Vagina (tissue), 2 donors: ENCODE measurements at regions not wholly inside any gene's neighbourhood (a gene's known extent, or its start where the extent isn't known, plus 50 kb on each side); places are given as distances from the start of the nearest gene placed in this dataset.
"Not testable (repeated sequence)": the region's sequence is repeated elsewhere in the genome, so short reads cannot be mapped to it uniquely, and the experiment has no call there.

Source experiments
- DNase-seq, 2 donors: peaks; one replicate each; pipeline ENCODE4 v3.0.0-alpha.2; 2017; ENCODE audit errors: extremely low spot score in 2 of 2
- H3K27ac ChIP-seq: fragments of 200-600 bp; sonication (generic); one replicate; pipeline ENCODE4 v1.5.1; 2019
- H3K27me3 ChIP-seq: fragments of 200-600 bp; sonication (generic); one replicate; pipeline ENCODE4 v1.5.1; 2019
- H3K36me3 ChIP-seq, 2 donors: fragments of 200-600 bp; sonication (generic); one replicate each; pipeline ENCODE4 v1.5.1; 2017 to 2019
- H3K4me1 ChIP-seq: fragments of 200-600 bp; sonication (generic); one replicate; pipeline ENCODE4 v1.5.1; 2019
- H3K4me3 ChIP-seq, 2 donors: fragments of 200-600 bp; sonication (generic); 1 replicate in 1 of 2; 2 replicates in 1 of 2; pipeline ENCODE4 v1.5.1; 2016 to 2019
- H3K9me3 ChIP-seq: fragments of 200-600 bp; sonication (generic); one replicate; pipeline ENCODE4 v1.5.1; 2019
- POLR2A ChIP-seq, 2 donors: fragments of 450-650 bp; IDR thresholded peaks; one replicate each; pipeline ENCODE4 v1.6.1; 2017; ENCODE audit warnings: antibody characterized with exemption in 2 of 2, mild to moderate bottlenecking in 2 of 2, moderate library complexity in 2 of 2
- POLR2AphosphoS5 ChIP-seq, 2 donors: sonication (generic); formaldehyde crosslinking; IDR thresholded peaks; one replicate each; pipeline ENCODE4 v1.9.0; 2017; ENCODE audit warnings: antibody characterized with exemption in 2 of 2, mild to moderate bottlenecking in 2 of 2, low read depth in 1 of 2; ENCODE audit not compliant: insufficient read depth in 1 of 2
- intact Hi-C: fragments of 100-400 bp; cut with DNase I; formaldehyde crosslinking; loops from one replicate; pipeline ENCODE4 v1.15.1; 2023
- TF ChIP-seq, protein P1 (sequence below), 3 experiments: fragments of 450-650 bp in 2 of 3; fragments of 200-600 bp in 1 of 3; sonication (generic) in 1 of 3; IDR thresholded peaks; one replicate each; pipeline ENCODE4 v1.5.1; 2017 to 2019; ENCODE audit warnings: antibody characterized with exemption in 3 of 3, mild to moderate bottlenecking in 2 of 3, moderate library complexity in 2 of 3

DNA sequence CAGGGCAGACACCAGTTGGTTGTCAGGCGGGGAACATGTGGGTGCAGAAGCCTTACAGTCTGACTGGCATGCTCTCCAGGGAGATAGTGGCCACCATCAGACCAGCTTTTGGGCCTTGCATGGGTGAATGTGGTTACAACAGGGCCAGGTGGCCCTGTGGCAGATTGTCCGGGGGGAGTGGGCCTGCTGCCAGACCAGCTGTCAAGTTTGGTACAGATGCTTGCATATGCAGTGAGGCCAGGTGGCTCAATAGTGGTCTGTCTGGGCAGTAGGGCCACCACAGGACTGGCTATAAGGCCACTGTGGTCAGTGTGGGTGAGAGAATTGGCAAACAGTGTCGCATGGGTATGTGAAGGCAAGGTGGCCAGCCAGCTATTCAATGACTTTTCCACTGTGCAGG is 148.7 kb downstream of the FAM174A start:
- H3K4me1 ChIP-seq = no peaks in the 10 kb centered on the region
- peaks cover 3% of the 10 kb centered on the region for H3K9me3 ChIP-seq
- TF ChIP-seq POLR2A (IDR thresholded peaks at IDR 0.05) (no peak), POLR2AphosphoS5 (IDR thresholded peaks at IDR 0.05; ENCODE audit: insufficient read depth in 1 of 2, low read depth in 1 of 2) (no peak)
- TF ChIP-seq, protein P1, sequence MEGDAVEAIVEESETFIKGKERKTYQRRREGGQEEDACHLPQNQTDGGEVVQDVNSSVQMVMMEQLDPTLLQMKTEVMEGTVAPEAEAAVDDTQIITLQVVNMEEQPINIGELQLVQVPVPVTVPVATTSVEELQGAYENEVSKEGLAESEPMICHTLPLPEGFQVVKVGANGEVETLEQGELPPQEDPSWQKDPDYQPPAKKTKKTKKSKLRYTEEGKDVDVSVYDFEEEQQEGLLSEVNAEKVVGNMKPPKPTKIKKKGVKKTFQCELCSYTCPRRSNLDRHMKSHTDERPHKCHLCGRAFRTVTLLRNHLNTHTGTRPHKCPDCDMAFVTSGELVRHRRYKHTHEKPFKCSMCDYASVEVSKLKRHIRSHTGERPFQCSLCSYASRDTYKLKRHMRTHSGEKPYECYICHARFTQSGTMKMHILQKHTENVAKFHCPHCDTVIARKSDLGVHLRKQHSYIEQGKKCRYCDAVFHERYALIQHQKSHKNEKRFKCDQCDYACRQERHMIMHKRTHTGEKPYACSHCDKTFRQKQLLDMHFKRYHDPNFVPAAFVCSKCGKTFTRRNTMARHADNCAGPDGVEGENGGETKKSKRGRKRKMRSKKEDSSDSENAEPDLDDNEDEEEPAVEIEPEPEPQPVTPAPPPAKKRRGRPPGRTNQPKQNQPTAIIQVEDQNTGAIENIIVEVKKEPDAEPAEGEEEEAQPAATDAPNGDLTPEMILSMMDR (IDR thresholded peaks at IDR 0.05) = no peak
- no peak for DNase-seq
- no peaks in the 10 kb centered on the region for H3K36me3 ChIP-seq
- H3K4me3 ChIP-seq = no peak overlapping the region
- H3K27ac ChIP-seq = no peak overlapping the region
- no peaks in the 10 kb centered on the region for H3K27me3 ChIP-seq
- intact Hi-C loops = no loop called here

DNA sequence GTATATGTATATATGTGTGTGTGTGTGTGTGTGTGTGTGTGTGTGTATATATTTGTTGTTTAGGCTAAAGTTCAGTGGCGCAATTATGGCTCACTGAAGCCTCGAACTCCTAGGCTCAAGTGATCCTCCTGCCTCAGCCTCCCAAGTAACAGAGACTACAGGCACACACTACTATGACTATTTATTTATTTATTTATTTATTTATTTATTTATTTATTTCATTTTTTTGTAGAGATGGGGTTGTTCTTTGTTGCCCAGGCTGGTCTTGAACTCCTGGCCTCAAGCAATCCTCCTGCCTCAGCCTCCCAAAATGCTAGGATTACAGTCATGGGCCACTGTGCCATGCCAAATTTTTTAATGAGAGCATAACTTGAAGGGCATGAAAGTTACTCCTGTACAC is 149.9 kb downstream of the FAM174A start:
- H3K4me1 ChIP-seq, intact Hi-C loops, H3K4me3 ChIP-seq, H3K9me3 ChIP-seq, H3K27me3 ChIP-seq, DNase-seq, H3K36me3 ChIP-seq, H3K27ac ChIP-seq: not testable (repeated sequence)

DNA sequence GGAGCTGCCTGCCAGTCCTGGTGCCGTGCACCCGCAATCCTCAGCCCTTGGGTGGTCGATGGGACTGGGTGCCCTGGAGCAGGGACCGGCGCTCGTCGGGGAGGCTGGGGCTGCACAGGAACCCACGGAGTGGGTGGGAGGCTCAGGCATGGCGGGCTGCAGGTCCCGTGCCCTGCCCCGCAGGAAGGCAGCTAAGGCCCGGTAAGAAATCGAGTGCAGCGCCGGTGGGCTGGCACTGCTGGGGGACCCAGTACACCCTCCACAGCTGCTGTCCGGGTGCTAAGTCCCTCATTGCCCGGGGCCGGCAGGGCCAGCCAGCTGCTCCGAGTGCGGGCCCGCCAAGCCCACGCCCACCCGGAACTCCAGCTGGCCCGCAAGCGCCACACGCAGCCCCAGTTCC is 153.7 kb downstream of the FAM174A start:
- H3K4me3 ChIP-seq, H3K4me1 ChIP-seq, H3K36me3 ChIP-seq, H3K27me3 ChIP-seq, H3K27ac ChIP-seq, DNase-seq, H3K9me3 ChIP-seq, intact Hi-C loops: not testable (repeated sequence)

DNA sequence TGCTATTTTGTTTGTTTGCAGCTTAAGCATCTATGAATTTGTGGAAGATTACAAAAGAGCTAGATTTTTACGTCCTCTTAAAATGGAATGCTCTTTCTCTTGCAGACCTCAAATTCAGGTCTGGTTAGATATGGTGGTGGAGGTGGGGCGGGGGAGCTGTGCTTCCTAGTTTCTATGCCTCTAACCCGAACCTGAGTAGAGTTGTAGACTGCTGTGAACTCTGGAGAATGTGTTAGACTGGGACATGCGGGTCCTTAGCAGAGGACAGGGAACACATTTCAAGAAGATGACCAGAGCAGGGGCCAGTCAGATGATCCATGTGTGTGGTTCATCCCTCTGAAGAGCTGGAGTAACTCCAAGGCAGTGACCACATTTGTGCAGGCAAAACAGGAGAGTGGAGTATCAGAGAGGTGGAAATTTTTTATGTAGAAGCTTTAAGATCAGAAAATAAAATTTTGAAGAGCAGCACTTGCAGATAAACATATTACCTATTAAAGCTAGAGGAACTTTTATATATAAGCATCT is 154.9 kb downstream of the FAM174A start:
- H3K27me3 ChIP-seq = no peaks in the 10 kb centered on the region
- intact Hi-C loops = no loop called here

DNA sequence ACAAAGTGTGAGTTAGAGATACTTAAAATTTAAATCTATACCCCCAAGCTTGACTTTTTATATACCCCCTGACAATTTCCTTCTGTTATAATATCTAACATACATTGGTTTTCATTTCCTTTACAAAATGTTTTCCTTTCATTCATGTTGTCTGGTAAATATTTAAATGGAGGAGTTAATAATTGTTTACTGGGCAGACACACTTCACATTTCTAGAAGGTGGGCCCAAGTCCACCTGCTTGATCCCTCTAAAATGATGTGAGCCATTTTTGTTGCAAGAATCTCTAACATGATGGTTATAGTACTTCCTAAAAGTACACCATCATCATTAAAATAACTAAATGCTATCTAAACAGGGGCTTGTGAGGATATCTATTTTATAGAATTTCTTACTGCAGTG is 155.9 kb downstream of the FAM174A start:
- no peak for DNase-seq
- no peaks in the 10 kb centered on the region for H3K27me3 ChIP-seq
- TF ChIP-seq POLR2A (IDR thresholded peaks at IDR 0.05) (no peak), POLR2AphosphoS5 (IDR thresholded peaks at IDR 0.05; ENCODE audit: insufficient read depth in 1 of 2, low read depth in 1 of 2) (no peak)
- TF ChIP-seq, protein P1 (IDR thresholded peaks at IDR 0.05) = no peak
- H3K4me1 ChIP-seq = no peaks in the 10 kb centered on the region
- intact Hi-C loops = no loop called here
- H3K4me3 ChIP-seq = no peak overlapping the region
- no peaks in the 10 kb centered on the region for H3K9me3 ChIP-seq
- no peaks in the 10 kb centered on the region for H3K36me3 ChIP-seq
- no peak overlapping the region for H3K27ac ChIP-seq

More for the DNA sequence above, 154.9 kb downstream of the FAM174A start:
- H3K4me1 ChIP-seq = no peaks in the 10 kb centered on the region
- no peak overlapping the region for H3K27ac ChIP-seq
- no peaks in the 10 kb centered on the region for H3K9me3 ChIP-seq
- H3K36me3 ChIP-seq = no peaks in the 10 kb centered on the region
- DNase-seq = no peak
- no peak overlapping the region for H3K4me3 ChIP-seq
- TF ChIP-seq, protein P1 (IDR thresholded peaks at IDR 0.05) = no peak
- TF ChIP-seq POLR2A (IDR thresholded peaks at IDR 0.05) (no peak), POLR2AphosphoS5 (IDR thresholded peaks at IDR 0.05; ENCODE audit: insufficient read depth in 1 of 2, low read depth in 1 of 2) (no peak)

DNA sequence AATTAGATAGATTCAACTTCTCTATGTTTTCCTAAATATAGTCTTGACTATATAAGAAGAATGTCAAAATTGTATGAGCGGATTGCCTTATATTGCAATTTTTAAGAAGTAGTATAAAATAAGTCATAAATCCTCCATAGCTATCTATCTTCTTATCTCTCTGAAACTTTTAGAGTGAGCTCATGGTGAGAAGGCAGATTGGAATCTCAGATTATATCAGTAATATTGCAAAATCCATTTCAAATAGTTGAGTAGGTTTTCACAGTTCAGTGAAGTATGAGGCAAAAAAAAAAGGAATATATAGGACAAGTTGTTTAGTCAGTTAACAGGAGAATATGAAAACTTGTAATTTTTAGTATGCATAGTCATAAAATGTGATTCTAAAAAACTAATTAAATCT is 156.4 kb downstream of the FAM174A start:
- H3K27ac ChIP-seq = no peak overlapping the region
- H3K4me3 ChIP-seq = no peak overlapping the region
- no peak for DNase-seq
- intact Hi-C loops = no loop called here
- no peaks in the 10 kb centered on the region for H3K9me3 ChIP-seq
- no peaks in the 10 kb centered on the region for H3K27me3 ChIP-seq
- H3K4me1 ChIP-seq = no peaks in the 10 kb centered on the region
- no peaks in the 10 kb centered on the region for H3K36me3 ChIP-seq
- TF ChIP-seq POLR2AphosphoS5 (IDR thresholded peaks at IDR 0.05; ENCODE audit: insufficient read depth in 1 of 2, low read depth in 1 of 2) = no peak
- no peak for TF ChIP-seq POLR2A (IDR thresholded peaks at IDR 0.05)

DNA sequence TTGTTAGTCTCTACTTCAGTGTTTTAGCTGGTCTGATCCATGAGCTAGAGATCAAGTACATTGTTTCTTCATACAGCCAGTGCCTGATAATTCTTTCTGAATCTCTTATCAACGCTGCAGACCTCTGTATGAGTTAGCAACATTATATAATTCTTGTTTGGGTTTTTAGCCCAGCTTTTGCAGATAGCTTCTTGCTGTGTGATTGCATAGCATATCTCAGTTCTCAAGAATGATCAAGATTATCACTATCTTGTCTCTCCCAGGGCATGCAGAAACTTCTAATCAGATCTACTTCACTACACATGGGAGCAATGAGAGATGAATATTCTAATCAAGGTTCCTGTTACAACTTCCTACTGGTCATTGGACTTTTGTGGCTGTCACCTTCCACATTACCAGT is 158.3 kb downstream of the FAM174A start:
- intact Hi-C loops = no loop called here
- H3K9me3 ChIP-seq = no peaks in the 10 kb centered on the region
- H3K27ac ChIP-seq = no peak overlapping the region
- no peak for DNase-seq
- H3K4me3 ChIP-seq = no peak overlapping the region
- TF ChIP-seq, protein P1 (IDR thresholded peaks at IDR 0.05) = no peak
- no peak for TF ChIP-seq POLR2A (IDR thresholded peaks at IDR 0.05)
- no peaks in the 10 kb centered on the region for H3K4me1 ChIP-seq
- H3K27me3 ChIP-seq = no peaks in the 10 kb centered on the region
- H3K36me3 ChIP-seq = no peaks in the 10 kb centered on the region
